ENCODE measurements at regions not wholly inside any gene's neighbourhood (a gene's known extent, or its start where the extent isn't known, plus 50 kb on each side); places are given as distances from the start of the nearest gene placed in this dataset.

- no peak overlapping the region for H3K4me3 ChIP-seq (ENCODE audit: low read depth, low read length)
Measured at GRCh38 chr6:113129991-113130390, 727.2 kb upstream of the MARCKS start.

GRCh38 chr6:113137426-113137825 lies 719.7 kb upstream of the MARCKS start:
- no peak overlapping the region for H3K4me3 ChIP-seq (ENCODE audit: low read depth, low read length)
- no peak for DNase-seq (ENCODE audit: low read depth)
- no peak for TF ChIP-seq CTCF (IDR thresholded peaks at IDR 0.05; ENCODE audit: control insufficient read depth, extremely low read depth, insufficient read depth)

More at GRCh38 chr6:113129991-113130390, 727.2 kb upstream of the MARCKS start:
- no peak for TF ChIP-seq CTCF (IDR thresholded peaks at IDR 0.05; ENCODE audit: control insufficient read depth, extremely low read depth, insufficient read depth)
- no peak for DNase-seq (ENCODE audit: low read depth)

GRCh38 chr6:113140721-113141120 lies 716.4 kb upstream of the MARCKS start:
- no peak for DNase-seq (ENCODE audit: low read depth)
- TF ChIP-seq CTCF (IDR thresholded peaks at IDR 0.05; ENCODE audit: control insufficient read depth, extremely low read depth, insufficient read depth): no peak
- no peak overlapping the region for H3K4me3 ChIP-seq (ENCODE audit: low read depth, low read length)

DNA sequence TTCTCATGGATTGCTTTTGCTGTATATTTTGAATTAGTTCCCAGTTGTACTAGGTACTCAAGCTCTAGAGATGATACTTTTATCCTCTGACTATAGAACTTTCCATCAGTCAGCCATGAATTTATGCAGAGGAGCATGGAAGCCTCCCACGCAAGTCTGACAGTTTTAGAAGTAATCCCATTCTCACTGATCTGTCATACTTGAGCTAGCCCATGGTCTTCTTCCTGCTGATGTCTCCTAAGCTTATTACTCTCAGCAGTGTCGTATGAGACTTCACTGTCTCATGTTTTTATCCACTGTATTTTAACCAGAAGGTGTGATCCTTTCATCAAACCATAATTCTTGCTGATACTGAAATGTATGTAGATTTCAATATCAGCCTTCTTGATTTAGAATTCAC lies 715.2 kb upstream of the MARCKS start:
- H3K4me3 ChIP-seq (ENCODE audit: low read depth, low read length): no peak overlapping the region
- TF ChIP-seq CTCF (IDR thresholded peaks at IDR 0.05; ENCODE audit: control insufficient read depth, extremely low read depth, insufficient read depth): no peak
- DNase-seq (ENCODE audit: low read depth): no peak

GRCh38 chr6:113142671-113143174 lies 714.4 kb upstream of the MARCKS start:
- DNase-seq (ENCODE audit: low read depth): no peak
- TF ChIP-seq CTCF (IDR thresholded peaks at IDR 0.05; ENCODE audit: control insufficient read depth, extremely low read depth, insufficient read depth): no peak
- H3K4me3 ChIP-seq (ENCODE audit: low read depth, low read length): no peak overlapping the region

- DNase-seq (ENCODE audit: low read depth): no peak
- no peak overlapping the region for H3K4me3 ChIP-seq (ENCODE audit: low read depth, low read length)
- TF ChIP-seq CTCF (IDR thresholded peaks at IDR 0.05; ENCODE audit: control insufficient read depth, extremely low read depth, insufficient read depth): no peak
Measured at GRCh38 chr6:113143206-113143605, 713.9 kb upstream of the MARCKS start.

- H3K4me3 ChIP-seq (ENCODE audit: low read depth, low read length): no peak overlapping the region
- TF ChIP-seq CTCF (IDR thresholded peaks at IDR 0.05; ENCODE audit: control insufficient read depth, extremely low read depth, insufficient read depth): no peak
- no peak for DNase-seq (ENCODE audit: low read depth)
Measured at GRCh38 chr6:113144117-113144516, 713.0 kb upstream of the MARCKS start.
